ENCODE measurements at regions not wholly inside any gene's neighbourhood (a gene's known extent, or its start where the extent isn't known, plus 50 kb on each side); places are given as distances from the start of the nearest gene placed in this dataset.

DNA sequence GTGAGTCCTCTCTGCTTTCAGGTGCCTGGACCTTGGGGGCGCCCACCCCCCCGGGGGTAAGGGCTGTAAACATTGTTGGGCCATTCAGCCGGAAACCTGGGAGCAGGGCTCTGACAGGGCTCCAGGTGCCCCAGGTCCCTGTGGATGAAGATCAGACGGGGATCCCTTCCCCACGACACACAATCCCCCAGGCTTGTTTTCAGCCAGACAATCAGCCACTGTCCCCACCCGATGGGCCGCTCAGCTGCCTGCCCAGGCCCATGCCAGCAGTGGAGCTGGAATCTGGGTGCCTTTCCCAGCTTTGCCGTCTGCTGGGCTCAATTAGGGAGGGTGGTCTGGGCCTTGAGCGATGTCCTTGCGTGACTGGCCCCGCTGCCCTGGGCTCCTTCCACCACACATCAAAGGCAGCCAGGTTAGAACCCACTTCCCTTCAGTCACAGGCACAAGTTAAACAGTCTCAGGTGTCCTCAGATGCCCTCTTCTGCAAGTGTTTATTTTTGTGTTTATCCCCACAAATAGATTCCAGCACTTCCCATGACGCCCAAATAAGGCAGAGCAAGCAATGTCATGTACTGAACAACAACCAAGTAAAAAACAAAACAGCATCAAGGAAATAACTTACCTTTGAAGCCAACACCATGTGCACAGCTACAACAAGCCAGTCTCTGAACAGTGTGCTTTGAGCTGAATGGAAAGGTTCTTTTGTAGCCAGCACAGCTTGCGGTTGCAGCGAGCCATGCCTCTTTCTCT is 77.0 kb upstream of the ALDH1A3 start:
- TF ChIP-seq GABPA (IDR thresholded peaks at IDR 0.05 in 1 of 2, conservative IDR thresholded peaks at IDR 0.05 in 1 of 2) (no peak), TAF1 (conservative IDR thresholded peaks at IDR 0.05) (no peak), EGR1 (IDR thresholded peaks at IDR 0.05; ENCODE audit: low read depth in 2 of 2) (no peak), FOXA1 (IDR thresholded peaks at IDR 0.05) (no peak), YY1 (IDR thresholded peaks at IDR 0.05) (no peak), HNF4A (conservative IDR thresholded peaks at IDR 0.05) (no peak), RAD21 (IDR thresholded peaks at IDR 0.05) (no peak)
- TF ChIP-seq, protein P1, sequence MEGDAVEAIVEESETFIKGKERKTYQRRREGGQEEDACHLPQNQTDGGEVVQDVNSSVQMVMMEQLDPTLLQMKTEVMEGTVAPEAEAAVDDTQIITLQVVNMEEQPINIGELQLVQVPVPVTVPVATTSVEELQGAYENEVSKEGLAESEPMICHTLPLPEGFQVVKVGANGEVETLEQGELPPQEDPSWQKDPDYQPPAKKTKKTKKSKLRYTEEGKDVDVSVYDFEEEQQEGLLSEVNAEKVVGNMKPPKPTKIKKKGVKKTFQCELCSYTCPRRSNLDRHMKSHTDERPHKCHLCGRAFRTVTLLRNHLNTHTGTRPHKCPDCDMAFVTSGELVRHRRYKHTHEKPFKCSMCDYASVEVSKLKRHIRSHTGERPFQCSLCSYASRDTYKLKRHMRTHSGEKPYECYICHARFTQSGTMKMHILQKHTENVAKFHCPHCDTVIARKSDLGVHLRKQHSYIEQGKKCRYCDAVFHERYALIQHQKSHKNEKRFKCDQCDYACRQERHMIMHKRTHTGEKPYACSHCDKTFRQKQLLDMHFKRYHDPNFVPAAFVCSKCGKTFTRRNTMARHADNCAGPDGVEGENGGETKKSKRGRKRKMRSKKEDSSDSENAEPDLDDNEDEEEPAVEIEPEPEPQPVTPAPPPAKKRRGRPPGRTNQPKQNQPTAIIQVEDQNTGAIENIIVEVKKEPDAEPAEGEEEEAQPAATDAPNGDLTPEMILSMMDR (IDR thresholded peaks at IDR 0.05; ENCODE audit: low read depth, low read length, missing input control), result no peak
- TF ChIP-seq, protein P2, sequence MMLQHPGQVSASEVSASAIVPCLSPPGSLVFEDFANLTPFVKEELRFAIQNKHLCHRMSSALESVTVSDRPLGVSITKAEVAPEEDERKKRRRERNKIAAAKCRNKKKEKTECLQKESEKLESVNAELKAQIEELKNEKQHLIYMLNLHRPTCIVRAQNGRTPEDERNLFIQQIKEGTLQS (IDR thresholded peaks at IDR 0.05), result no peak
- TF ChIP-seq, protein P3, sequence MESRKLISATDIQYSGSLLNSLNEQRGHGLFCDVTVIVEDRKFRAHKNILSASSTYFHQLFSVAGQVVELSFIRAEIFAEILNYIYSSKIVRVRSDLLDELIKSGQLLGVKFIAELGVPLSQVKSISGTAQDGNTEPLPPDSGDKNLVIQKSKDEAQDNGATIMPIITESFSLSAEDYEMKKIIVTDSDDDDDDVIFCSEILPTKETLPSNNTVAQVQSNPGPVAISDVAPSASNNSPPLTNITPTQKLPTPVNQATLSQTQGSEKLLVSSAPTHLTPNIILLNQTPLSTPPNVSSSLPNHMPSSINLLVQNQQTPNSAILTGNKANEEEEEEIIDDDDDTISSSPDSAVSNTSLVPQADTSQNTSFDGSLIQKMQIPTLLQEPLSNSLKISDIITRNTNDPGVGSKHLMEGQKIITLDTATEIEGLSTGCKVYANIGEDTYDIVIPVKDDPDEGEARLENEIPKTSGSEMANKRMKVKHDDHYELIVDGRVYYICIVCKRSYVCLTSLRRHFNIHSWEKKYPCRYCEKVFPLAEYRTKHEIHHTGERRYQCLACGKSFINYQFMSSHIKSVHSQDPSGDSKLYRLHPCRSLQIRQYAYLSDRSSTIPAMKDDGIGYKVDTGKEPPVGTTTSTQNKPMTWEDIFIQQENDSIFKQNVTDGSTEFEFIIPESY (IDR thresholded peaks at IDR 0.05), result no peak
- TF ChIP-seq, protein P4, sequence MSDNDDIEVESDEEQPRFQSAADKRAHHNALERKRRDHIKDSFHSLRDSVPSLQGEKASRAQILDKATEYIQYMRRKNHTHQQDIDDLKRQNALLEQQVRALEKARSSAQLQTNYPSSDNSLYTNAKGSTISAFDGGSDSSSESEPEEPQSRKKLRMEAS (IDR thresholded peaks at IDR 0.05), result no peak

Data from liver (tissue), 3 donors.